ENCODE measurements at regions not wholly inside any gene's neighbourhood (a gene's known extent, or its start where the extent isn't known, plus 50 kb on each side); places are given as distances from the start of the nearest gene placed in this dataset.
"Not testable (repeated sequence)": the region's sequence is repeated elsewhere in the genome, so short reads cannot be mapped to it uniquely, and the experiment has no call there.

GRCh38 chr18:64725657-64726056 lies 576.8 kb upstream of the LINC00305 start:
- not testable (repeated sequence) for TF ChIP-seq CTCF (IDR thresholded peaks at IDR 0.05); ZFX (IDR thresholded peaks at IDR 0.05; ENCODE audit: borderline replicate concordance)

Data from 22Rv1 (cell line).